Testis (tissue), 2 donors: ENCODE measurements at regions not wholly inside any gene's neighbourhood (a gene's known extent, or its start where the extent isn't known, plus 50 kb on each side); places are given as distances from the start of the nearest gene placed in this dataset.

Experiments used
- CTCF ChIP-seq, 3 experiments: fragments of 450-650 bp in 2 of 3; fragments of 200-600 bp in 1 of 3; sonication (generic) in 1 of 3; IDR thresholded peaks; one replicate each; pipeline ENCODE4 v1.5.1; 2016 to 2019; ENCODE audit warnings: antibody characterized with exemption in 3 of 3, mild to moderate bottlenecking in 2 of 3, moderate library complexity in 1 of 3
- POLR2A ChIP-seq: fragments of 450-650 bp; IDR thresholded peaks from one replicate; pipeline ENCODE4 v1.6.1; 2017; ENCODE audit warnings: antibody characterized with exemption, mild to moderate bottlenecking, moderate library complexity

DNA sequence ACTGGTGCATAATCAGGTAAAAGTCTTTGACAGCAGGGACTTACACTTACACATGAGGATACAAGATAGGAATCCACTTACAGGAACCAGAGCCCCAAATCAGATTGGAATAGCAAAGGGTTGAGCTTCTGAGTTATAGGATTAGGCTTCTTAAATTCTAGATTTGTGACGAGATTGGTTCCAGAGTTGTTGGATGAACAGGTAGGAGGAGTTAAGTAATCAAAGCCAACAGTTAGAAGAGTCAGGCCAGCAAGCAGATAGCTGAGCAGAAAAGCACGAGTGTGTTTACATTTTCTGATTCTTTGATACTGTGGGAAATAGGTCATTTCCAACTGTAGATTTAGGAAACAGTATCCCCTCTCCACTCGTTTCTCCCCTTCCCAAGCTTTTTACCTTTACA is 167.0 kb downstream of the MDFIC start:
- TF ChIP-seq CTCF (IDR thresholded peaks at IDR 0.05) (no peak), POLR2A (no peak)
